Body of pancreas (tissue), 4 donors: ENCODE measurements at regions not wholly inside any gene's neighbourhood (a gene's known extent, or its start where the extent isn't known, plus 50 kb on each side); places are given as distances from the start of the nearest gene placed in this dataset.

Experiments
- ATAC-seq: fragments of 150-250 bp; one replicate; pipeline ENCODE4 v1.9.1; 2016
- DNase-seq, 4 donors: peaks; one replicate each; pipeline ENCODE4 v3.0.0-alpha.2; 2019
- H3K27ac ChIP-seq, 4 donors: fragments of 200-600 bp; sonication (generic); 1 replicate in 3 of 4; 2 replicates in 1 of 4; pipeline versions ENCODE4 v1.5.1 to v1.6.1; 2016 to 2019; ENCODE audit warnings: mild to moderate bottlenecking in 1 of 4, mixed read lengths in 1 of 4, moderate library complexity in 1 of 4
- H3K27me3 ChIP-seq, 2 donors: fragments of 200-600 bp; sonication (generic); one replicate each; pipeline ENCODE4 v1.6.0; 2016; ENCODE audit warnings: mild to moderate bottlenecking in 1 of 2
- H3K36me3 ChIP-seq, 2 donors: fragments of 200-600 bp; sonication (generic); replicated peaks in 1 of 2; 2 replicates each; pipeline ENCODE4 v1.5.1; 2016; ENCODE audit warnings: low read depth in 2 of 2; ENCODE audit not compliant: insufficient read depth in 1 of 2
- H3K4me1 ChIP-seq: fragments of 200-600 bp; sonication (generic); one replicate; pipeline ENCODE4 v1.6.0; 2016
- H3K4me3 ChIP-seq, 2 donors: fragments of 200-600 bp; sonication (generic); 1 replicate in 1 of 2; 2 replicates in 1 of 2; pipeline ENCODE4 v1.5.1; 2016 to 2019
- H3K9me3 ChIP-seq, 3 donors: fragments of 200-600 bp; sonication (generic); 1 replicate in 2 of 3; 2 replicates in 1 of 3; pipeline ENCODE4 v1.5.1; 2016
- POLR2A ChIP-seq, 3 donors: fragments of 450-650 bp; IDR thresholded peaks; one replicate each; pipeline ENCODE4 v1.6.1; 2016; ENCODE audit warnings: antibody characterized with exemption in 3 of 3, mild to moderate bottlenecking in 2 of 3
- WGBS, 2 donors: methylation state at CpG; one replicate each; pipeline ENCODE4 v1.1.5; 2017; 5-methylcytosine and 5-hydroxymethylcytosine counted together
- intact Hi-C: fragments of 100-400 bp; cut with DNase I; formaldehyde crosslinking; loops from one replicate; pipeline ENCODE4 v1.15.1; 2023
- TF ChIP-seq, protein P1 (sequence below), 7 experiments: fragments of 450-650 bp in 4 of 7; fragments of 200-600 bp in 3 of 7; sonication (generic) in 3 of 7; IDR thresholded peaks; one replicate each; pipeline ENCODE4 v1.5.1; 2016 to 2019; ENCODE audit warnings: antibody characterized with exemption in 7 of 7

DNA sequence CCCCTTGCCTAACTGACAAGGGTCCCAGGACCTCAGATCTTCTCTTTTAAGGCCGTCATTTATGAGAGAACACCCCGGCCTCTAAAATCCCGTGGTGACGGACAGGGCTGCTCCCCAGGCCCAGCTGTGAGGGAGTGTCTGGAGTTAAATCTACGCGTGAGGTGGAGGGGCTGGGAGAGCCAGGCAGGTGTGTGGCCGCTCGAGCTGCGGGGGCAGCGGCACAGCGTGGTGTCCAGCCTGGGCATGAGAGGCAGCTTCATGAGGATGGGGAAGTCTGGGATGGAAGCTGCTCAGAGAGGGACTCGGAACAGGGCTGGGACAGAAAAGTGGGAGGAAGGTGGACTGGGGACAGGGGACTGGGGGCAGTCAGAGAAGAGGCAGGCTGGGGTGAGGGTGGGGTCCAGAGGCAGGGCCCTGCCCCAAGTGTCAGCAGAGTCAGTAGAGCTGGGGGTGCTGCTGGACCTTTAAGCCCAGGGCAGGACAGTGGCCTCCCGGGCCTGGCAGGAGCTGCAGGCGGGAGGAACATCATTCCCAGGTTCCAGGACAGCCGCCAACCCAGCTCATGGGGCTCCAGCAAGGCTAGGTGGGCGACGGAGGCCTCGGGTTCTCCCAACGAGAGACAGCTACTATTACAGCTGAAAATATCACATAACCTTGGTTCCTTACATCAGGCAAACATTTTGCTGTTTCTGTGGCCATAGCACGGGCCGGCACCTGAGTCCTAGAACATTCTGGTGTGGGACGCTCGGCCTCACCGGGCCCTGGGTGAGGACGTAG, 55.2 kb downstream of the JAKMIP3 start:
- H3K4me1 ChIP-seq = no peaks in the 10 kb centered on the region
- TF ChIP-seq, protein P1, sequence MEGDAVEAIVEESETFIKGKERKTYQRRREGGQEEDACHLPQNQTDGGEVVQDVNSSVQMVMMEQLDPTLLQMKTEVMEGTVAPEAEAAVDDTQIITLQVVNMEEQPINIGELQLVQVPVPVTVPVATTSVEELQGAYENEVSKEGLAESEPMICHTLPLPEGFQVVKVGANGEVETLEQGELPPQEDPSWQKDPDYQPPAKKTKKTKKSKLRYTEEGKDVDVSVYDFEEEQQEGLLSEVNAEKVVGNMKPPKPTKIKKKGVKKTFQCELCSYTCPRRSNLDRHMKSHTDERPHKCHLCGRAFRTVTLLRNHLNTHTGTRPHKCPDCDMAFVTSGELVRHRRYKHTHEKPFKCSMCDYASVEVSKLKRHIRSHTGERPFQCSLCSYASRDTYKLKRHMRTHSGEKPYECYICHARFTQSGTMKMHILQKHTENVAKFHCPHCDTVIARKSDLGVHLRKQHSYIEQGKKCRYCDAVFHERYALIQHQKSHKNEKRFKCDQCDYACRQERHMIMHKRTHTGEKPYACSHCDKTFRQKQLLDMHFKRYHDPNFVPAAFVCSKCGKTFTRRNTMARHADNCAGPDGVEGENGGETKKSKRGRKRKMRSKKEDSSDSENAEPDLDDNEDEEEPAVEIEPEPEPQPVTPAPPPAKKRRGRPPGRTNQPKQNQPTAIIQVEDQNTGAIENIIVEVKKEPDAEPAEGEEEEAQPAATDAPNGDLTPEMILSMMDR (IDR thresholded peaks at IDR 0.05) = no peak
- no peak for TF ChIP-seq POLR2A (IDR thresholded peaks at IDR 0.05)
- H3K4me3 ChIP-seq = no peak overlapping the region
- H3K27ac ChIP-seq = no peak overlapping the region
- intact Hi-C loops = no loop called here
- no peaks in the 10 kb centered on the region for H3K27me3 ChIP-seq
- no peaks in the 10 kb centered on the region for H3K9me3 ChIP-seq
- no peak for DNase-seq
- whole genome bisulfite sequencing, 2 donors = 77 to 80% methylated on average over 25 of the region's 25 CpGs
- H3K36me3 ChIP-seq = no peaks in the 10 kb centered on the region
- no peak for ATAC-seq

DNA sequence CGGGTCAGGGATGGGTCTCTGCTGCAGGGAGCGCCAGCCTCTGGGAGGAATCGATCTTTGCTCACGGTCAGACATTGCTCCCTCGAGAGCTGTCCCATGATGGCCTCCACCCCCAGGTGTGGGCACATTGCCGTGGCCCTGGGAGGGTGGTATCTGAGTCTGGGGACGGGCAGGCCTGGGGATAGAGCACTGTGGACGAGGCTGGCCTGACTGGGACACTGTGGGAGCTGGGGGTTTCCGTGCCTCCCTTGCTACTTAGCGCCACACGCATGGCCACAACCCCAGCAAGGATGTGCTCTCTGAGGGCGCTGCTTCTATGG, 55.7 kb downstream of the JAKMIP3 start:
- TF ChIP-seq, protein P1 (IDR thresholded peaks at IDR 0.05) = no peak
- no peak for TF ChIP-seq POLR2A (IDR thresholded peaks at IDR 0.05)
- Histone ChIP-seq H3K9me3 (no peaks in the 10 kb centered on the region), H3K36me3 (no peaks in the 10 kb centered on the region), H3K4me3 (no peak overlapping the region), H3K4me1 (no peaks in the 10 kb centered on the region), H3K27me3 (no peaks in the 10 kb centered on the region), H3K27ac (no peak overlapping the region)
- WGBS, 2 donors = 80 to 90% methylated on average over 4 to 12 of the region's 12 CpGs
- DNase-seq (no peak), ATAC-seq (no peak)
- intact Hi-C loops = no loop called here

DNA sequence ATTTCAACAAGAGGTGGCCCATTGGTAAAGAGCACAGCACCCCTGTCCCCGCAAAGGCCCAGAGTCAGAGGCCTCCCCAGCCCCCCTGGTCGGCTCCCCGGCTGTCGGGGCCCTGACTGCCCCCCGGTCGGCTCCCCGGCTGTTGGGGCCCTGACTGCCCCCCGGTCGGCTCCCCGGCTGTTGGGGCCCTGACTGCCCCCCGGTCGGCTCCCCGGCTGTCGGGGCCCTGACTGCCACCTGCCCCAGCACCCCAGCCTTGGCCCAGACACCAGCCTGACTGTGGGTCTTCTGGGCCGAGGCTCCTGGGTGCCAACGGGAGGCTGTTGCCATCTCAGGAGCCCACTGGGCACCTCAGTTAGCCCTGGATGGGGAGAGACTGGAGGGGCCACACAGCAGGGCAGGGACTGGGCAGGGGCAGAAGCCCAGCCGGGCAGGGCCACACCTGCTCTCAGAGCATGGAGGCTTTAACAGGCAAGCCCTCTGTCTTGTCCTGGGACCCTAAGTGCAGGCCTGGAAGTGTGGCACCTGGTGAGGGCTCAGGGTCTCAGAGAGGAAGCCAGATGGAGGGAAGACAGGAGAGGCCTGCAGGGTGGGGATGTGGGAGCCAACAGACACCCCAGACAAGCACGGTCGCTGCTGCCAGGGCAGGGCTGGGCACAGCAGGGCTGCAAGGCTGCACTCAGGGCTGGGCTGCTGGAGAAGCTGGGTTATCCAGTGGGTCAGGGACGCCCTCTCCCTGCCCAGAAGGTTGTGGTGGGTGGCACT, 56.5 kb downstream of the JAKMIP3 start:
- ATAC-seq (no peak), DNase-seq (no peak)
- H3K27me3 ChIP-seq = no peaks in the 10 kb centered on the region
- no peaks in the 10 kb centered on the region for H3K4me1 ChIP-seq
- TF ChIP-seq, protein P1 (IDR thresholded peaks at IDR 0.05) = no peak
- TF ChIP-seq POLR2A (IDR thresholded peaks at IDR 0.05) = no peak
- H3K27ac ChIP-seq = no peak overlapping the region
- no peaks in the 10 kb centered on the region for H3K9me3 ChIP-seq
- WGBS, 2 donors = 40 to 87% methylated on average over 1 to 14 of the region's 20 CpGs
- intact Hi-C loops = no loop called here
- no peaks in the 10 kb centered on the region for H3K36me3 ChIP-seq
- no peak overlapping the region for H3K4me3 ChIP-seq

DNA sequence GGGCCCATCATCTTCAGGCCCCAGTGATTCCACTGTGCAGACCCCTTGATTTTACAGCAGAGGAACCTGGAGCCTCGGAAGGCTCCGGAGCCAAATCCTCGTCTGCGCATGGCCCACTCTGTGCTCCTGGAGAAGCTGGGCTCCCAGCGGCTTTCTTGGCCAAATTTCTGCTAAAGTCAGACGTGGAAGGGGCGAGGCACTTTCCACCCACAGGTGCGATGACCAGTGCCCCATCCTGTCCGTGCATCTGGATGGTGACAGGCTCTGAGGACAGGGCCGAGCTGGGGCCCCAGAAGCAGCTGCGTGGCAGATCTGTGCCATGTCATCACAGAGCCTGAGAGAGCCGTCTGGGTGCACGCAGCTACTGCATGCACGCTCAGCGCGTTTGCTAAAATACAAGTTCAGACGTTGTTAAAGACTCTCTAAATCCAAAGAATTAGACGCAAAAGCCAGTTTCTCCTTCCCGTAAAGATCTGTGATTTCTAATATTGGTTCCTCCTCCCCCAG, 57.2 kb downstream of the JAKMIP3 start:
- ATAC-seq = no peak
- Histone ChIP-seq H3K4me3 (no peak overlapping the region), H3K4me1 (no peaks in the 10 kb centered on the region), H3K27ac (no peak overlapping the region), H3K9me3 (no peaks in the 10 kb centered on the region), H3K36me3 (no peaks in the 10 kb centered on the region), H3K27me3 (no peaks in the 10 kb centered on the region)
- 77 to 84% methylated on average over 9 to 19 of the region's 19 CpGs for WGBS, 2 donors
- no peak for DNase-seq
- TF ChIP-seq, protein P1 (IDR thresholded peaks at IDR 0.05) = no peak
- TF ChIP-seq POLR2A (IDR thresholded peaks at IDR 0.05) = no peak
- intact Hi-C loops = no loop called here
